Fibroblast of lung (primary cell): ENCODE measurements at regions not wholly inside any gene's neighbourhood (a gene's known extent, or its start where the extent isn't known, plus 50 kb on each side); places are given as distances from the start of the nearest gene placed in this dataset.

Experiments
- DNase-seq, 2 donors: peaks; one replicate each; pipeline versions ENCODE4 v3.0.0 to v3.0.0-alpha.2; 2010; ENCODE audit warnings: low read depth in 2 of 2
- H2AFZ ChIP-seq: 2 replicates; pipeline ENCODE4 v1.5.1; 2012; ENCODE audit warnings: low read length, control low read depth, inconsistent platforms
- H3K27ac ChIP-seq: 2 replicates; pipeline ENCODE4 v1.5.1; 2011; ENCODE audit warnings: low read length, control low read depth; ENCODE audit not compliant: insufficient read depth
- H3K27me3 ChIP-seq: 2 replicates; pipeline ENCODE4 v1.5.1; 2011; ENCODE audit warnings: mild to moderate bottlenecking, low read length; ENCODE audit not compliant: control insufficient read depth, insufficient read depth
- H3K36me3 ChIP-seq: 2 replicates; pipeline ENCODE4 v1.5.1; 2011; ENCODE audit warnings: low read length; ENCODE audit not compliant: control insufficient read depth, insufficient read depth
- H3K4me1 ChIP-seq: 2 replicates; pipeline ENCODE4 v1.5.1; 2011; ENCODE audit warnings: low read length; ENCODE audit not compliant: control insufficient read depth, insufficient read depth; ENCODE audit errors: extremely low read depth
- H3K4me2 ChIP-seq: 2 replicates; pipeline ENCODE4 v1.5.1; 2011; ENCODE audit warnings: low read length, control low read depth; ENCODE audit not compliant: insufficient read depth; ENCODE audit errors: extremely low read depth
- H3K4me3 ChIP-seq, 4 experiments: fragments of 200-600 bp in 1 of 4; sonication (generic) in 1 of 4; replicated peaks in 1 of 4; 2 replicates each; pipeline ENCODE4 v1.5.1; 2011 to 2016; ENCODE audit warnings: low read length in 4 of 4, low read depth in 3 of 4, mild to moderate bottlenecking in 3 of 4, control low read depth in 2 of 4, inconsistent platforms in 1 of 4, mixed read lengths in 1 of 4; ENCODE audit not compliant: insufficient read depth in 1 of 4; ENCODE audit errors: control extremely low read depth in 1 of 4
- H3K79me2 ChIP-seq: 2 replicates; pipeline ENCODE4 v1.5.1; 2012; ENCODE audit warnings: mild to moderate bottlenecking, low read length, inconsistent platforms; ENCODE audit not compliant: control insufficient read depth, insufficient read depth
- H3K9ac ChIP-seq: 2 replicates; pipeline ENCODE4 v1.5.1; 2011; ENCODE audit warnings: mild to moderate bottlenecking, low read length, control low read depth; ENCODE audit not compliant: insufficient read depth
- H3K9me3 ChIP-seq: 2 replicates; pipeline ENCODE4 v1.5.1; 2012; ENCODE audit warnings: low read depth, low read length; ENCODE audit not compliant: control insufficient read depth, insufficient read depth
- H4K20me1 ChIP-seq: 2 replicates; pipeline ENCODE4 v1.5.1; 2011; ENCODE audit warnings: low read length; ENCODE audit not compliant: control insufficient read depth, insufficient read depth; ENCODE audit errors: extremely low read depth
- CTCF ChIP-seq, 2 donors: IDR thresholded peaks in 1 of 2; conservative IDR thresholded peaks in 1 of 2; 1 replicate in 1 of 2; 2 replicates in 1 of 2; pipeline ENCODE4 v1.5.1; 2011 to 2012; ENCODE audit warnings: low read length in 2 of 2, control low read depth in 1 of 2, inconsistent platforms in 1 of 2, low read depth in 1 of 2, mild to moderate bottlenecking in 1 of 2
- EZH2 ChIP-seq: IDR thresholded peaks from 2 replicates; pipeline ENCODE4 v1.5.1; 2012; ENCODE audit warnings: low read length, control low read depth, mild to moderate bottlenecking; ENCODE audit errors: missing control alignments

GRCh38 chrX:88024022-88024421, 506.4 kb downstream of the KLHL4 start:
- no peaks in the 10 kb centered on the region for H3K4me1 ChIP-seq
- H3K9ac ChIP-seq, result no peak overlapping the region
- H3K79me2 ChIP-seq, result no peaks in the 10 kb centered on the region
- DNase-seq, result no peak
- no peak overlapping the region for H2AFZ ChIP-seq
- H3K27ac ChIP-seq, result no peak overlapping the region
- H3K4me2 ChIP-seq, result no peak overlapping the region
- H3K36me3 ChIP-seq, result no peaks in the 10 kb centered on the region
- H3K4me3 ChIP-seq, result no peak overlapping the region
- H4K20me1 ChIP-seq, result no peaks in the 10 kb centered on the region
- H3K9me3 ChIP-seq, result no peaks in the 10 kb centered on the region
- no peak for TF ChIP-seq EZH2
- TF ChIP-seq CTCF (conservative IDR thresholded peaks at IDR 0.05 in 1 of 2, IDR thresholded peaks at IDR 0.05 in 1 of 2; ENCODE audit: low read depth in 1 of 2, low read length in 2 of 2), result no peak
- no peaks in the 10 kb centered on the region for H3K27me3 ChIP-seq

GRCh38 chrX:88072339-88073030, 554.9 kb downstream of the KLHL4 start:
- Histone ChIP-seq H4K20me1 (no peaks in the 10 kb centered on the region), H3K79me2 (no peaks in the 10 kb centered on the region), H3K4me3 (no peak overlapping the region), H3K9ac (no peak overlapping the region), H3K9me3 (no peaks in the 10 kb centered on the region), H3K4me2 (no peak overlapping the region), H3K4me1 (no peaks in the 10 kb centered on the region), H3K27ac (no peak overlapping the region), H3K36me3 (no peaks in the 10 kb centered on the region), H2AFZ (no peak overlapping the region), H3K27me3 (no peaks in the 10 kb centered on the region)
- TF ChIP-seq EZH2 (no peak), CTCF (conservative IDR thresholded peaks at IDR 0.05 in 1 of 2, IDR thresholded peaks at IDR 0.05 in 1 of 2; ENCODE audit: low read depth in 1 of 2, low read length in 2 of 2) (no peak)
- no peak for DNase-seq

GRCh38 chrX:88101968-88102367, 584.4 kb downstream of the KLHL4 start:
- no peak for DNase-seq
- no peak overlapping the region for H3K4me2 ChIP-seq
- no peaks in the 10 kb centered on the region for H3K79me2 ChIP-seq
- no peak overlapping the region for H3K9ac ChIP-seq
- no peaks in the 10 kb centered on the region for H3K27me3 ChIP-seq
- no peaks in the 10 kb centered on the region for H3K9me3 ChIP-seq
- H3K4me3 ChIP-seq, result no peak overlapping the region
- no peaks in the 10 kb centered on the region for H3K4me1 ChIP-seq
- H2AFZ ChIP-seq, result no peak overlapping the region
- no peak overlapping the region for H3K27ac ChIP-seq
- H4K20me1 ChIP-seq, result no peaks in the 10 kb centered on the region
- H3K36me3 ChIP-seq, result no peaks in the 10 kb centered on the region
- no peak for TF ChIP-seq EZH2
- no peak for TF ChIP-seq CTCF (conservative IDR thresholded peaks at IDR 0.05 in 1 of 2, IDR thresholded peaks at IDR 0.05 in 1 of 2; ENCODE audit: low read depth in 1 of 2, low read length in 2 of 2)
